IPS-NIHi7 (cell line): ENCODE measurements at regions not wholly inside any gene's neighbourhood (a gene's known extent, or its start where the extent isn't known, plus 50 kb on each side); places are given as distances from the start of the nearest gene placed in this dataset.
"Not testable (repeated sequence)": the region's sequence is repeated elsewhere in the genome, so short reads cannot be mapped to it uniquely, and the experiment has no call there.

ENCODE experiments used
- DNase-seq: peaks from one replicate; pipeline ENCODE4 v3.0.0; 2012; ENCODE audit warnings: mixed read lengths; ENCODE audit errors: extremely low spot score

DNA sequence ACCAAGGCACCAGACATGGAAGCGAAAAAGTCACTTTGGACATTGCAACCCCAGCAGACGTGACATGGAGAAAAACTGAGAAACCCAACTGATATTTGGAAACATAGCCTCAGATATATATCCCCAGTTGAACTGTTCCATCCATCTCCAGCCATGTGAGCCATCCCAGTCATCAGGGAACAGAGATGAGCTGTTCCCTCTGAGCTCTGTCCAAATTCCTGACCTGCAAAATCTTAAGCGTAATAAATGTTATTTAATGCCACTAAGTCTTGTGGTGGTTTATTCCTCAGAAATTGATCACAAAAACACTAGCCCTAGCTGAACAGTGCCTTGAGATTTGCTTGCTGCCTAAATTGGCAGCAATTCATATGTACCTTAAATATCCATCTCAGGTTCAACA lies 182.8 kb downstream of the NRP2 start:
- DNase-seq: no peak

GRCh38 chr2:205864491-205864890 lies 182.2 kb downstream of the NRP2 start:
- DNase-seq: no peak

GRCh38 chr2:205862761-205863160 lies 180.5 kb downstream of the NRP2 start:
- not testable (repeated sequence) for DNase-seq

GRCh38 chr2:205860885-205861284 lies 178.6 kb downstream of the NRP2 start:
- no peak for DNase-seq

DNA sequence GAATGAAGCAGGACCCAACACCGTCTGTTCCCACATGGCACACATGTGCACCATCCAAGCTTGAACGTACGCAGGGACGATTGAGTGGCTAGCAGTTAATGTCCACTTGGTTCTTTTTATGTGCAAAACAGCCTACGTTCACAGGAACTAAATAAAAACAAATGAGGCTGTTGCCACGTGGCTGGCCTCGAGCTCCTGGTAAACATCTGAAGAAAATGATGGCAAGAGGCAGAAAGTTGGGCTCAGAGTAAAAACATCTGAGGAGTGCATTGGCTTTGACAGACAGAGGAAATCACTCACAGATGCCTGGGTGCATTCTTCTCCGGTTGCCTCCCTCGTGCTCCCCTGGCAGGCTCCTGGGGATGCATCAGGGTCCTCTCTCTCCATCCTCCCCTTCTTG lies 177.9 kb downstream of the NRP2 start:
- DNase-seq: no peak

DNA sequence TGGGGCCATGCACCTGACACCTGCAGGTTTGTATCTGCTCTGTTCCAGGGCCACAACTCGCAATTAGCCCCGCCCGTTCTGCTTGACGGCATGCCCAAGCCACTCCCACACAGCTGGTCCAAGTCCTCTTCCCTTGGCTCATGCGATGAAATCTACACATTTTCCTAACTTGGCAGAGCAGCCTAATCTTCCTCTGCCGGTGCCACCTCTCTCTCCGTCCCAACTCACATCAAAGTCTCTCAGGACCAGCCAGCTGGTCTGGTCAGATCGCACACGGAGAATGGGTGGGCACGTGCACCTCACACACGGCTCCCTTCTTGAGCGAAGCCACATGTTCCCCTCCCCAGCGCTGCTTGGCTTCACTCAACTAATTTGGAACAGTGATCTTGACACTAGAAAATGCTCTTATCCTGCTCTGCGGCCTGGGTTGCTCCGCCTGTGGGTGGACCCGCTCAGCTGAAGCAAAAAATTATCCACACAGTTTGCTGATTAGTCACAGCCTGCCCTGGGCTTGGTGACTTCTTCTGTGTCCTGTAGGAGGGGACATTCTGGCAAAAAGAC lies 176.7 kb downstream of the NRP2 start:
- no peak for DNase-seq

GRCh38 chr2:205858275-205858674 lies 176.0 kb downstream of the NRP2 start:
- DNase-seq: no peak

DNA sequence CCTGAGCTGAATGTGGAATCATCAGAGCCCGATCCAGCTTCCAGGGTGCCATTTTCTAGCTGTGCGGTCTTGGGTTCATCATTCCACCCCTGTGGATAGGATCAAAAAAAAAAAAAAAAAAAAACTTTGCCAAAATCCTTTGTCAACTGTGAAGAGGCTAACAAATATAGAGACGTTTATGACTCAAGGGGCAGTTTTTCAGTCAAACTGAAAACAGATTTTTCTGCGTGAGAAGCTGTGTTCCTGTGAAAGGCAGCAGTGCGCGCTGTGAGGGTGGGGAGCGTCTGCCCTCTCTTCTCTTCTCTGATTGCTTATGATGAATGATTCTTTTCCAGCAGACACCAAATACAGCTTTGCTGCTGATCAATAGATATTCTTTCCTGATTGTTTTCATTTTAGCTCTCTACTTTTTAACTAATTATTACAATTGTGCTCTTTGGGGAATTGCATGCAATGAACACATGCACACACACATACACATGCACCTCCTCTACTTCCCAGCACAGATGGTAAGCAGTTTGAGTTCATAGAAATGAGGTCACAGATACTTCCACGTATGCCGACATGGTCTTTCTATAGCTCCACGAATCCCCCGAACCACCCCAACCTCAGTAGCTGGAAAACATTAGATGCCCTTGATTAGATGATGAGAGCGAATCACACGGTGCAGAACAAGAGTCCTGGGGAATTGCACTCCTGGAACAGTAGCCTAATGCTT lies 175.4 kb downstream of the NRP2 start:
- no peak for DNase-seq

GRCh38 chr2:205852457-205852856 lies 170.2 kb downstream of the NRP2 start:
- no peak for DNase-seq

- no peak for DNase-seq
Measured at GRCh38 chr2:205850611-205851010, 168.3 kb downstream of the NRP2 start.

GRCh38 chr2:205850132-205850531 lies 167.8 kb downstream of the NRP2 start:
- DNase-seq: no peak

DNA sequence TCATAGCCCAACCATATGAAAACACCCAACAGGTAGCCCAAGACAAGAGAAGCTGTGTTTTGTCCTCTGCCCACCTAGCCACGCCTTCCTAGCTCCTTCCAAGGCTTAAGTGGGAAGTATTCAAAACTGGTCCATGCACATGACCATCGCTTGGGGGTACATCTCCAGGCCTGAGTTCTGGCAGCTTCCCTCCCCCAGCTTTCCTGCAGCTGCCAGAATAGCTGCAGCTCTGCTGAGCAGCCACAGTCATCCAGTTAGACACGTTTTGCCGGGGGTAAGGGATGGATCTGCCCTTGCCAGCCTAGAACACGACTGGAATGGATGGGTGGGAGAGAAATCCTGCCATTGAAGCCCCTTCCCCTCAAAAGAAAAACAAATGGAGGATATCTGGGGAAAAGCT lies 166.8 kb downstream of the NRP2 start:
- no peak for DNase-seq

DNA sequence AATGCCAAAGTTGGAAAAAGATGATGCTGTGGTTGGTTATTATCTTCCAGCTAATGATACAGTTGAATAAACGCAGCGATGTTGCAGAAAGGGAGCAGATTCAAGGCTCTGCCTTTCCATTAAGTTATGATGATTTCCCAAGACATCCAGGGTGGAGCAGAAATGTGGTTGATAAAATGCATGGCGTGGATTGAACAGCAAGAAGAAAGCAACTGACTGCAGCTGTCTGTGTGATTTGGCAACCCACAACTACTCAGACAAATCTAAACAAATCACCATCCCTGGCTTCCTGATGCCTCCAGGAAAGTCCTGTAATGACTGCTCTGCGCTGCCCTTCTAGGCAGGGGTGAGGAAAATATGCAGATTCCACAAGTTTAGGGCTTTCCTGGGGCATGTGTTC lies 166.3 kb downstream of the NRP2 start:
- no peak for DNase-seq
